B cell (primary cell): ENCODE measurements at regions not wholly inside any gene's neighbourhood (a gene's known extent, or its start where the extent isn't known, plus 50 kb on each side); places are given as distances from the start of the nearest gene placed in this dataset.

ENCODE experiments used
- CTCF ChIP-seq: fragments of 200-600 bp; IDR thresholded peaks from one replicate; pipeline ENCODE4 v1.8.0; 2022; ENCODE audit warnings: antibody characterized with exemption, mild to moderate bottlenecking
- EZH2 ChIP-seq: IDR thresholded peaks from 2 replicates; pipeline ENCODE4 v1.6.1; 2012; ENCODE audit warnings: borderline replicate concordance, low read depth, mild to moderate bottlenecking, moderate library complexity, low read length; ENCODE audit not compliant: insufficient read depth, poor library complexity, severe bottlenecking

- TF ChIP-seq CTCF: no peak
- TF ChIP-seq EZH2: no peak
These were observed 812.7 kb downstream of the DCDC2C start for GRCh38 chr2:4515871-4516761.
